CD8-positive, alpha-beta memory T cell (primary cell): ENCODE measurements at regions not wholly inside any gene's neighbourhood (a gene's known extent, or its start where the extent isn't known, plus 50 kb on each side); places are given as distances from the start of the nearest gene placed in this dataset.
"Not testable (repeated sequence)": the region's sequence is repeated elsewhere in the genome, so short reads cannot be mapped to it uniquely, and the experiment has no call there.

ENCODE experiments used
- CTCF ChIA-PET: fragments of 350-600 bp; sonication (Branson Sonifier 250); formaldehyde crosslinking; loops from one replicate; lab custom pipeline; 2021; ENCODE audit warnings: antibody characterized with exemption; lab: Charles Lee
- POLR2A ChIA-PET: fragments of 350-600 bp; sonication (Branson Sonifier 250); formaldehyde crosslinking; loops from one replicate; lab custom pipeline; 2021; ENCODE audit warnings: antibody characterized with exemption; lab: Charles Lee
- DNase-seq, 5 donors: peaks; one replicate each; pipeline versions ENCODE4 v3.0.0 to v3.0.0-alpha.2; 2020 to 2022; ENCODE audit warnings: mixed read lengths in 1 of 5
- H3K27ac ChIP-seq: one replicate; pipeline ENCODE4 v1.7.0; 2013; ENCODE audit warnings: low read depth, mild to moderate bottlenecking, low read length, moderate library complexity
- H3K27me3 ChIP-seq: 2 replicates; pipeline ENCODE4 v1.7.0; 2013; ENCODE audit warnings: low read length, mild to moderate bottlenecking; ENCODE audit not compliant: insufficient read depth, poor library complexity, severe bottlenecking
- H3K36me3 ChIP-seq: 2 replicates; pipeline ENCODE4 v1.7.0; 2013; ENCODE audit warnings: mild to moderate bottlenecking, low read length, moderate library complexity; ENCODE audit not compliant: insufficient read depth
- H3K4me1 ChIP-seq: 2 replicates; pipeline ENCODE4 v1.7.0; 2013; ENCODE audit warnings: mild to moderate bottlenecking, low read length, moderate library complexity; ENCODE audit not compliant: insufficient read depth
- H3K4me3 ChIP-seq: 2 replicates; pipeline ENCODE4 v1.7.0; 2013; ENCODE audit warnings: mild to moderate bottlenecking, low read length
- H3K9me3 ChIP-seq: 2 replicates; pipeline ENCODE4 v1.7.0; 2013; ENCODE audit warnings: mild to moderate bottlenecking, low read length
- H3K27ac Mint-ChIP-seq, 8 donors: one replicate each; pipeline ENCODE4 v1.8.0; 2020 to 2021; ENCODE audit warnings: mixed read lengths in 8 of 8, mild to moderate bottlenecking in 6 of 8, inconsistent platforms in 3 of 8, moderate library complexity in 3 of 8
- H3K27me3 Mint-ChIP-seq, 2 donors: one replicate each; pipeline ENCODE4 v1.8.0; 2020 to 2021; ENCODE audit warnings: mixed read lengths in 2 of 2, mild to moderate bottlenecking in 1 of 2, moderate library complexity in 1 of 2
- H3K36me3 Mint-ChIP-seq, 3 donors: one replicate each; pipeline ENCODE4 v1.8.0; 2020 to 2021; ENCODE audit warnings: mixed read lengths in 3 of 3, inconsistent platforms in 1 of 3, mild to moderate bottlenecking in 1 of 3
- H3K4me1 Mint-ChIP-seq, 3 donors: one replicate each; pipeline ENCODE4 v1.8.0; 2020 to 2021; ENCODE audit warnings: mixed read lengths in 3 of 3, inconsistent platforms in 1 of 3, mild to moderate bottlenecking in 1 of 3
- H3K4me3 Mint-ChIP-seq, 7 donors: one replicate each; pipeline ENCODE4 v1.8.0; 2020 to 2021; ENCODE audit warnings: mixed read lengths in 7 of 7, mild to moderate bottlenecking in 6 of 7, moderate library complexity in 4 of 7, inconsistent platforms in 2 of 7
- H3K9me3 Mint-ChIP-seq, 5 donors: one replicate each; pipeline ENCODE4 v1.8.0; 2020 to 2022; ENCODE audit warnings: mixed read lengths in 5 of 5, mild to moderate bottlenecking in 3 of 5, moderate library complexity in 2 of 5, inconsistent platforms in 1 of 5

DNA sequence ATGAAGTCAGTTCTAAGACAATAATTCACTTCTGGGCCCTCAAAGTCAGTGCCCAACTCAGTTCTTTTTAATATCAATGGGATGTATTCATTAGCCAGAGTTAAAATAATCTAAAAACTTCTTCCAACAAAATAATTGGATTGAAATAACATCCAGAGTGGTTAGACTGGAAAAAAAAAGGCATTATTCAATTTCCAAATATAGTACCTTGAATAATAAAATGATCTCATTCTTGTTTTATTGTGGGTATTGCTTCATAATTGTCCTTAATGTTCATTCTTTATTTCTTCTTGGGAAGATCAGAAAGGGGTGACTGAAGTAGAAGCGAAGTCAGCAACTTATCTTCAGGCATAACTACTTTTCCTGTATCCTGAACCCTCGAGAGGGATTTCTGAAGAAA is 85.1 kb upstream of the JARID2 start:
- no peaks in the 10 kb centered on the region for H3K4me1 ChIP-seq
- Mint-ChIP-seq H3K27me3 (peaks cover 0 to 2% of the 10 kb centered on the region in 2 donors), H3K4me3 (no peak overlapping the region), H3K36me3 (no peaks in the 10 kb centered on the region), H3K27ac (no peak overlapping the region), H3K9me3 (no peaks in the 10 kb centered on the region), H3K4me1 (no peaks in the 10 kb centered on the region)
- no peak overlapping the region for H3K27ac ChIP-seq
- DNase-seq, result no peak
- no peaks in the 10 kb centered on the region for H3K27me3 ChIP-seq
- ChIA-PET POLR2A (no interaction called here), CTCF (no interaction called here)
- no peak overlapping the region for H3K4me3 ChIP-seq
- H3K36me3 ChIP-seq, result no peaks in the 10 kb centered on the region
- no peaks in the 10 kb centered on the region for H3K9me3 ChIP-seq

DNA sequence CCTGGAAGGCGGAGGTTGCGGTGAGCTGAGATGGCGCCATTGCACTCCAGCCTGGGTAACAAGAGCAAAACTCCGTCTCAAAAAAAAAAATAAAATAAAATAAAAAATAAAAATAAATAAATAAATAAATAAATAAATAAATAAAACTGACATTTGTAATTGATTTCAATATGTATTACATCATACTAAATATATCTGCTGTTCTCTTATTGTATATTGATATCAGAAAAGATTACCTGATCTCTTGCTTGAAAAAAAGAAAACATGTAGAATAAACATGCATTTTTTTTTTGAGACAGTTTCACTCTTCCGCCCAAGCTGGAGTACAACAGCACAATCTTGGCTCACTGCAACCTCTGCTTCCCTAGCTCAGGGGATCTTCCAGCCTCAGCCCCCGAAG is 81.0 kb upstream of the JARID2 start:
- H3K27me3 ChIP-seq, H3K27ac ChIP-seq, H3K4me1 ChIP-seq, H3K27me3 Mint-ChIP-seq, H3K9me3 ChIP-seq, CTCF ChIA-PET, POLR2A ChIA-PET, H3K36me3 ChIP-seq, H3K4me3 ChIP-seq, H3K9me3 Mint-ChIP-seq, H3K4me3 Mint-ChIP-seq, H3K4me1 Mint-ChIP-seq, DNase-seq, H3K36me3 Mint-ChIP-seq, H3K27ac Mint-ChIP-seq: not testable (repeated sequence)

DNA sequence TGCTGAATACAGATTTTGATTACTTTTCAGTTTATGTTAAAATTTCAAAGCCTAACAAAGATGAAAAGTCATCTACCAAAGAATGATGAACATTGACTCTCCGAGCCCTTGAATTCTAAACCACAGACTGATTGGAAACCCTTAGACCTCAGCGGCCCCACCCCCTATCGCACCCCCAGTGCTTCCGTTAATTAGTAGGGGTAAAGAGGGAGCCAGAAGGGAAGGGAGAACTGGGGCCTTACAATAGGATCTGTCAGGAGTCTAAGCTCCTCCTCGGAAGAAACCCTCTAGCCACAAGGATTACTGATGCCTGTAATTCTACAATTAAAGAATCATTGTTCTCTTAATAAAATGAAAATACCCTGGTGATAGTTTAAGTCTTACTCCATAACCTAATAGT is 79.7 kb upstream of the JARID2 start:
- Histone ChIP-seq H3K36me3 (no peaks in the 10 kb centered on the region), H3K4me3 (no peak overlapping the region), H3K4me1 (no peaks in the 10 kb centered on the region), H3K27me3 (no peaks in the 10 kb centered on the region), H3K9me3 (no peaks in the 10 kb centered on the region), H3K27ac (no peak overlapping the region)
- Mint-ChIP-seq H3K27me3 (no peaks in the 10 kb centered on the region), H3K4me1 (no peaks in the 10 kb centered on the region), H3K36me3 (no peaks in the 10 kb centered on the region), H3K9me3 (no peaks in the 10 kb centered on the region), H3K27ac (no peak overlapping the region), H3K4me3 (no peak overlapping the region)
- POLR2A ChIA-PET, result no interaction called here
- no peak for DNase-seq
- CTCF ChIA-PET, result no interaction called here

DNA sequence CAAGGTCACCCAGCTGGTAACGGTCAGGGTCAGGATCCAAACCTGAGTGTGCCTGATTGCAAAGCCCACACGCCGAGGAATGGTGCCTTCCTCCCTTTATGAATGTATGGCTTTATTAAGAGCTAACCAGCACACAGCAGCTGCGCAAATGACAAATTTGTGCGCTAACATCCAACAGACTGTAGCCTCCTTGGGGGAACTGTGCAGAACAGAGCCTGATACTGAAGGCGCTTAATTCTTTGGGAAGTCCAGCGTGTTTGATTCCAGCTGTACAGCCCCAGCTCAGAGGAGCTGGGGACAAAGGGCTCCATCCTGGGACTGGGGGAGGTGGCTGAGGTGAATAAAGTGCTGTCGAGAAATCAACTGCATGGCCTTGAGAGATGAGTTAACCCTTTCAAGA is 75.7 kb upstream of the JARID2 start:
- Histone ChIP-seq H3K4me3 (no peak overlapping the region), H3K9me3 (no peaks in the 10 kb centered on the region), H3K27ac (no peak overlapping the region), H3K4me1 (no peaks in the 10 kb centered on the region), H3K36me3 (no peaks in the 10 kb centered on the region), H3K27me3 (no peaks in the 10 kb centered on the region)
- CTCF ChIA-PET, result interaction anchor here (1.4 kb wide), 1 partner anchor 12 kb away, joined by 4 read pairs; no protein-coding TSS in a partner anchor
- Mint-ChIP-seq H3K27ac (no peak overlapping the region), H3K4me3 (no peak overlapping the region), H3K27me3 (peaks cover 0 to 4% of the 10 kb centered on the region in 2 donors), H3K9me3 (no peaks in the 10 kb centered on the region), H3K4me1 (no peaks in the 10 kb centered on the region), H3K36me3 (no peaks in the 10 kb centered on the region)
- no peak for DNase-seq
- POLR2A ChIA-PET, result no interaction called here

DNA sequence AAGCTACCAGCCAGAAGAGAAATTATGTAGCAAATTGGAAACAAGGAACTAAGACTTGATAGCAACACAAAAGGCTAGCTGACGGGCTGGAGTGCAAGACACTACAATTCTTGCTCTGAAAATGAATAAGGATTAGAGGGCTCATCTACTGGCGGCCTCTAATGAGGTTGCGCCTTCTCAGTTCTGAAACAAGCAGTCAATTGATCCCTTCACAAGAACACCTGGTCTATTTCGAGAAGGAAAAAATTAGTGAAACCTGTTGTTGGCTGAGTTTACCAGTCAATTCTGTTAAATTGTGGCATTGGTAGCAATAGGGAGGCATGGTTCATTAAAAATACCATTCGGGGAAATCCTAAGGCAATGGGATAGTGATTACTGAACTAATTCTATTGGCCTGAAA is 74.8 kb upstream of the JARID2 start:
- Histone ChIP-seq H3K27ac (no peak overlapping the region), H3K4me1 (no peaks in the 10 kb centered on the region), H3K36me3 (no peaks in the 10 kb centered on the region), H3K4me3 (no peak overlapping the region), H3K9me3 (no peaks in the 10 kb centered on the region), H3K27me3 (no peaks in the 10 kb centered on the region)
- ChIA-PET POLR2A (no interaction called here), CTCF (interaction anchor here (1.4 kb wide), 1 partner anchor 11 kb away, joined by 4 read pairs; no protein-coding TSS in a partner anchor)
- Mint-ChIP-seq H3K36me3 (no peaks in the 10 kb centered on the region), H3K9me3 (no peaks in the 10 kb centered on the region), H3K27ac (no peak overlapping the region), H3K27me3 (peaks cover 0 to 4% of the 10 kb centered on the region in 2 donors), H3K4me3 (no peak overlapping the region), H3K4me1 (no peaks in the 10 kb centered on the region)
- DNase-seq, result no peak

DNA sequence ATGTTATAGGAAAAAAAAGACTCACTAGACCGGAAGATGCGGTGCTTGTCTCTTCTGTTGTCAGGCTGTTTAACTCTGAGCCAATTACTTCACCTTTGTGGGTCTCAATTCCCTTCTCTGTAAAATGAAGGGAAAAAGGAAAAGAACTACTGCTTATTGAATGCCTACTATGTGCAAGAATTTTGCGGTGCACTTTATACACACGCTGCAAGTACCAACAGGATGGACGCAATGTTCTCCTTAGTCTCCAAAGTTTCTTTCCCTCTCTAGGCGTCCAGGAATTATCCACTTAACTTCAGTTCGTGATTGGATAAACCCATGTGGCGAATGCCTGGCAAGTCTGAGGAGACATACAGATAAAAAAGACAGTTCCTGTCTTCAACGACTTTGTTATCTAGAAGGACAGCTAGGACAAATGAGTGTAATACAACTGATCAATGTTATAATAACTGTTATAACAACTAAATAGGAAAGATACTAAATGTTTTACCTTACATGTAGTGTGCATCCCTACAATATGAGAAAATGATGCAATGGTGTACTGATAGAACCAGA is 69.0 kb upstream of the JARID2 start:
- no peaks in the 10 kb centered on the region for H3K4me1 ChIP-seq
- ChIA-PET POLR2A (no interaction called here), CTCF (no interaction called here)
- no peaks in the 10 kb centered on the region for H3K36me3 Mint-ChIP-seq
- H3K4me3 Mint-ChIP-seq, result no peak overlapping the region
- no peaks in the 10 kb centered on the region for H3K27me3 ChIP-seq
- H3K27ac Mint-ChIP-seq, result no peak overlapping the region
- H3K9me3 ChIP-seq, result no peaks in the 10 kb centered on the region
- no peaks in the 10 kb centered on the region for H3K9me3 Mint-ChIP-seq
- no peaks in the 10 kb centered on the region for H3K36me3 ChIP-seq
- no peak overlapping the region for H3K27ac ChIP-seq
- no peaks in the 10 kb centered on the region for H3K4me1 Mint-ChIP-seq
- peaks cover 0 to 4% of the 10 kb centered on the region in 2 donors for H3K27me3 Mint-ChIP-seq
- H3K4me3 ChIP-seq, result no peak overlapping the region
- DNase-seq, result no peak

DNA sequence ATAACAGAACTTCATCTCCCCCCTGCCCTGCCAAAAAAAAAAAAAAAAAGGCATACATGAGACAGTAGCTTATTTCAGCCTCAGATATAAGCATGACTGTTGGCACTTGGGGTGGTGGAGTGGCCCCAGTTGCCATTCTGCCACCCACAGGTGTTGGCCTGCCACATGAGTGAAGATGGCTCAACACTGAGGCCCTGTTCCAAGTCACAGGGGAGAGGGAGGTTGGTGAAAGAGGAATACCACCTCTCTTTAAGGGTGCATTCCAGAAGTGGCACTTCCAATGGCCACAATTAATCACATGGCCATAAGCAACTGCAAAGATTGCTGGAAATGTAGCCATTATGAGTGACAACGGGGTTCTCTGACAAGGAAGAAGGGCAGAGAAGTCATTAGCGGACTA is 61.9 kb upstream of the JARID2 start:
- H3K9me3 Mint-ChIP-seq, result no peaks in the 10 kb centered on the region
- no peak overlapping the region for H3K4me3 Mint-ChIP-seq
- no peak for DNase-seq
- H3K27ac ChIP-seq, result no peak overlapping the region
- H3K9me3 ChIP-seq, result no peaks in the 10 kb centered on the region
- no peaks in the 10 kb centered on the region for H3K36me3 Mint-ChIP-seq
- H3K27me3 ChIP-seq, result no peaks in the 10 kb centered on the region
- H3K4me1 Mint-ChIP-seq, result peaks cover 3 to 5% (median 4%) of the 10 kb centered on the region in 3 donors
- CTCF ChIA-PET, result no interaction called here
- no peaks in the 10 kb centered on the region for H3K36me3 ChIP-seq
- POLR2A ChIA-PET, result no interaction called here
- H3K27me3 Mint-ChIP-seq, result peaks cover 0 to 4% of the 10 kb centered on the region in 2 donors
- H3K27ac Mint-ChIP-seq, result no peak overlapping the region
- H3K4me1 ChIP-seq, result peaks cover 4% of the 10 kb centered on the region
- H3K4me3 ChIP-seq, result no peak overlapping the region

DNA sequence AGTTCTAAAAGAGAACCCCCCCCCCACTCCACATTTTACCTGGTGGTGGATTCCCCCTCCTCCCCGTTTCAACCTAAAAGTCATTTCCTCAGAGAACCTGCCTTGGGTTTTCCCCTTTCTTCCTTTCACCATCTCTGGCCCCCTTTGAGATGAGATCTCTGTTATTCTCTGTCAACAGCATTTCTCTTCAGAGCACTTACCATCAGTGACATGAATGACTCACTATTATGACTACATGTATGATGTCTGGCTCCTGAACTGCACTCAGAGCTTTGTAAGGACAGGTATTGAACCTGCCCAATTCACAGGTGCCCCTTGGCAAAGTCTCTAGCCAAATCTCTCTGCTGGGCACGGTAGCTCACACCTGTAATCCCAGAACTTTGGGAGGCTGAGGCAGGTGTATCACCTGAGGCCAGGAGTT is 61.4 kb upstream of the JARID2 start:
- Histone ChIP-seq H3K4me1 (peaks cover 4% of the 10 kb centered on the region), H3K36me3 (no peaks in the 10 kb centered on the region), H3K4me3 (no peak overlapping the region), H3K27ac (no peak overlapping the region), H3K9me3 (no peaks in the 10 kb centered on the region), H3K27me3 (no peaks in the 10 kb centered on the region)
- Mint-ChIP-seq H3K36me3 (no peaks in the 10 kb centered on the region), H3K27me3 (peaks cover 0 to 4% of the 10 kb centered on the region in 2 donors), H3K27ac (peak overlapping the region in 1 of 8 donors; percentile 7), H3K4me3 (no peak overlapping the region), H3K4me1 (peaks cover 3 to 5% (median 4%) of the 10 kb centered on the region in 3 donors), H3K9me3 (no peaks in the 10 kb centered on the region)
- CTCF ChIA-PET, result no interaction called here
- no peak for DNase-seq
- POLR2A ChIA-PET, result interaction anchor here (0.6 kb wide), 1 partner anchor 1213 kb away, joined by 4 read pairs; no protein-coding TSS in a partner anchor
